Uterus (tissue), 3 donors: ENCODE measurements at regions not wholly inside any gene's neighbourhood (a gene's known extent, or its start where the extent isn't known, plus 50 kb on each side); places are given as distances from the start of the nearest gene placed in this dataset.

Source experiments
- DNase-seq, 2 donors: peaks; one replicate each; pipeline ENCODE4 v3.0.0-alpha.2; 2019 to 2020
- H3K27ac ChIP-seq, 2 donors: fragments of 200-600 bp; sonication (generic); 1 replicate in 1 of 2; 2 replicates in 1 of 2; pipeline ENCODE4 v1.5.1; 2016 to 2018
- H3K27me3 ChIP-seq, 2 donors: fragments of 200-600 bp; sonication (generic); one replicate each; pipeline ENCODE4 v1.5.1; 2018 to 2019; ENCODE audit warnings: control low read depth in 1 of 2
- H3K36me3 ChIP-seq, 2 donors: fragments of 200-600 bp; sonication (generic); one replicate each; pipeline ENCODE4 v1.5.1; 2019; ENCODE audit warnings: control low read depth in 1 of 2
- H3K4me1 ChIP-seq, 2 donors: fragments of 200-600 bp; sonication (generic); one replicate each; pipeline ENCODE4 v1.5.1; 2018 to 2019; ENCODE audit warnings: control low read depth in 1 of 2
- H3K4me3 ChIP-seq, 2 donors: fragments of 200-600 bp; sonication (generic); 1 replicate in 1 of 2; 2 replicates in 1 of 2; pipeline ENCODE4 v1.5.1; 2018 to 2019; ENCODE audit warnings: mild to moderate bottlenecking in 1 of 2
- H3K9me3 ChIP-seq, 2 donors: fragments of 200-600 bp; sonication (generic); one replicate each; pipeline ENCODE4 v1.5.1; 2019; ENCODE audit warnings: control low read depth in 1 of 2
- POLR2A ChIP-seq, 2 donors: fragments of 450-650 bp; IDR thresholded peaks; one replicate each; pipeline ENCODE4 v1.6.1; 2016; ENCODE audit warnings: antibody characterized with exemption in 2 of 2, mild to moderate bottlenecking in 1 of 2, moderate library complexity in 1 of 2
- intact Hi-C: fragments of 100-400 bp; cut with DNase I; formaldehyde crosslinking; loops from one replicate; pipeline ENCODE4 v1.15.1; 2023; ENCODE audit warnings: low total_unique reads
- TF ChIP-seq, protein P1 (sequence below), 4 experiments: fragments of 200-600 bp in 2 of 4; fragments of 450-650 bp in 2 of 4; sonication (generic) in 2 of 4; IDR thresholded peaks; one replicate each; pipeline ENCODE4 v1.5.1; 2016 to 2019; ENCODE audit warnings: antibody characterized with exemption in 4 of 4, mild to moderate bottlenecking in 2 of 4, moderate library complexity in 1 of 4
- donor health status: DM: yes; HTN: yes; CAD: no.

DNA sequence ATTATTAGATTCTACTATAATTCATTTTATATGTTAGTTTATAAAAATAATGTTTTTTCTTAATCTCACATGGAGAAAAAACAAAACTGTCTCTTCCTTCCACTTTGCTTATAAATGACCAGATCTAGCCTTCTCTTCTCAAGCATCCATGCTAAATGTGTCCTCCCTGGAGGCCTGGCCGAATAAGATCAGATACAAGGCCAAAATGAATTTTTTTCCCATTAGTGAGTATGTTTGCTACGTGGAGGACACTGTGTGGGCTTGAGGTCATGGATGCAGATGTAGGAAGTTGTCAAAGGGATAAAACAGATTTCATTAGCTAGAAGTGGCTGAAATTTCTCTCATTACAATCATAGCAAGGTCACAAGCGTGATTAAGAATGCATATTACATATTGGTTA, 1244.9 kb upstream of the SEL1L start:
- H3K36me3 ChIP-seq, result no peaks in the 10 kb centered on the region
- no peaks in the 10 kb centered on the region for H3K27me3 ChIP-seq
- H3K4me1 ChIP-seq, result no peaks in the 10 kb centered on the region
- intact Hi-C loops, result no loop called here
- H3K4me3 ChIP-seq, result no peak overlapping the region
- H3K27ac ChIP-seq, result no peak overlapping the region
- no peaks in the 10 kb centered on the region for H3K9me3 ChIP-seq
- DNase-seq, result no peak
- no peak for TF ChIP-seq POLR2A (IDR thresholded peaks at IDR 0.05)
- TF ChIP-seq, protein P1, sequence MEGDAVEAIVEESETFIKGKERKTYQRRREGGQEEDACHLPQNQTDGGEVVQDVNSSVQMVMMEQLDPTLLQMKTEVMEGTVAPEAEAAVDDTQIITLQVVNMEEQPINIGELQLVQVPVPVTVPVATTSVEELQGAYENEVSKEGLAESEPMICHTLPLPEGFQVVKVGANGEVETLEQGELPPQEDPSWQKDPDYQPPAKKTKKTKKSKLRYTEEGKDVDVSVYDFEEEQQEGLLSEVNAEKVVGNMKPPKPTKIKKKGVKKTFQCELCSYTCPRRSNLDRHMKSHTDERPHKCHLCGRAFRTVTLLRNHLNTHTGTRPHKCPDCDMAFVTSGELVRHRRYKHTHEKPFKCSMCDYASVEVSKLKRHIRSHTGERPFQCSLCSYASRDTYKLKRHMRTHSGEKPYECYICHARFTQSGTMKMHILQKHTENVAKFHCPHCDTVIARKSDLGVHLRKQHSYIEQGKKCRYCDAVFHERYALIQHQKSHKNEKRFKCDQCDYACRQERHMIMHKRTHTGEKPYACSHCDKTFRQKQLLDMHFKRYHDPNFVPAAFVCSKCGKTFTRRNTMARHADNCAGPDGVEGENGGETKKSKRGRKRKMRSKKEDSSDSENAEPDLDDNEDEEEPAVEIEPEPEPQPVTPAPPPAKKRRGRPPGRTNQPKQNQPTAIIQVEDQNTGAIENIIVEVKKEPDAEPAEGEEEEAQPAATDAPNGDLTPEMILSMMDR (IDR thresholded peaks at IDR 0.05), result no peak

DNA sequence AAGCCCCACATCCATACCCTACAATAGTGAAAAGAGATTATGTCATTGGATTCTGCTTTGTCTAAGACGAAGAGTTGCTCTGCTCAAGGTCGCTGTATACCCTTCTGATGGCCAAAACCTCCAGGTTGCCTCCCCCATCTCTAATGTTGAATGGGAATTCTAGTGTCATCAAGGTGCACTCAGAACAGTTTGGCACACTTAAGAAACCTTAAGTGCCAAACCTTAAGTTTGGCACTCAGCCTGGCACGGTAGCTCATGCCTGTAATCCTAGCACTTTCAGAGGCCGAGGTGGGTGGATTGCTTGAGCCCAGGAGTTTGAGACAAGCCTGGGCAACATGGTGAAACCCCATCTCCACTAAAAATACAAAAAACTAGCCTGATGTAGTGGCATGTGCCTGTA, 1245.6 kb upstream of the SEL1L start:
- Histone ChIP-seq H3K27ac (no peak overlapping the region), H3K9me3 (no peaks in the 10 kb centered on the region), H3K36me3 (no peaks in the 10 kb centered on the region), H3K27me3 (no peaks in the 10 kb centered on the region), H3K4me3 (no peak overlapping the region), H3K4me1 (no peaks in the 10 kb centered on the region)
- no peak for DNase-seq
- TF ChIP-seq, protein P1 (IDR thresholded peaks at IDR 0.05), result no peak
- no peak for TF ChIP-seq POLR2A (IDR thresholded peaks at IDR 0.05)
- intact Hi-C loops, result no loop called here

DNA sequence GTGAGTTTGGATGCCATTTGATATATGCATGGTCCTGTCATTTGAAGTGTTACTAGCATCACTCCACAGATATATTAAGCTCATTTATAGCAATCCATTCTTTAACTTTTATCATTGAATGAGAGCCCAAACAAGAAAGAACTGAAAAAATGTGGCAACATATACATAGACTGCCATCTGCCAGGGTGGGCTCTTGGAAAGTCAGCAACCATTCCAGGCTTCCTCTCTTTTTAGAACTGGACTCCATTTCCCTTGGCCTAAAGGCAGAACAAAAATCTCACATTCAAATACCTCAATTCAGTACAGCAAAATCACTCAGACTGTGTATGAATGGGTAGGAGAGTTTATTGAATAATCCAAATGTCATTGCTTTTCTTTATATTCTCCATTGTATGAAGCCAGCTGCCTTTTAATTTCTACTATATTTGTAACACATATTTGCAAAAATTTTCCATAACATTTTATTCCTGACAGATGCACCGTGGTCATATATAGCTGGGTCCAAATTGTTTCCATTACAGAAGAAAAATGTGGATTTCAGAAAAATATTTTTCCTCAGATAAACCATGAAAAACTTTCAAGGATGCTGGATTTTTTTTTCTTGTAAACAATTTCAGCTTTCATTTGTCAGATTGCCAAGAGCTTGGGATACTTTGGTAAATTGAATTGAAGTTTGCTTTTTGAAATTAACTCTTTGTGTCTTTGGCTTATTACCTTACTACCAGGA, 1252.3 kb upstream of the SEL1L start:
- intact Hi-C loops, result no loop called here
- Histone ChIP-seq H3K27ac (no peak overlapping the region), H3K9me3 (no peaks in the 10 kb centered on the region), H3K4me1 (no peaks in the 10 kb centered on the region), H3K27me3 (no peaks in the 10 kb centered on the region), H3K4me3 (no peak overlapping the region), H3K36me3 (no peaks in the 10 kb centered on the region)
- DNase-seq, result no peak
- TF ChIP-seq, protein P1 (IDR thresholded peaks at IDR 0.05), result no peak
- no peak for TF ChIP-seq POLR2A (IDR thresholded peaks at IDR 0.05)

DNA sequence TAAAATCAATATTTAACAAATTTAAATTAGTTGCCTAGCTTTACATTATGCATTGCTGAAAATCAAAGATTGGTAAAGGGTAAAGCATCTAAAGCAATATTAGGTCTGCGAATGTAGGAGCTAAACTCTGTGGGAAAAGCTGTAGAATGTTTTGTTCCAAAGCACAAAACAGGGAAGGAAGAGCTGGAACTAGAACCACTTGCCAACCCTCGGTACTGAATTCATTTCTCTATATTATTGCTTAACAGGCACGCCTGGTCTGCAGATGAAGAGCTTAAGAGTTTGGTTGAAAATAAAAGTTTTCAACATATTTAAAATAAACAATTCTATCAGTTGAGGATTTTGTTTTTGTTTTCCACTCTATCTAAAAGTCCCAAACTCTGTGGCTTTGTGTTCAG, 1252.8 kb upstream of the SEL1L start:
- DNase-seq, result no peak
- intact Hi-C loops, result no loop called here
- no peak for TF ChIP-seq POLR2A (IDR thresholded peaks at IDR 0.05)
- TF ChIP-seq, protein P1 (IDR thresholded peaks at IDR 0.05), result no peak
- Histone ChIP-seq H3K27ac (no peak overlapping the region), H3K4me3 (no peak overlapping the region), H3K9me3 (no peaks in the 10 kb centered on the region), H3K36me3 (no peaks in the 10 kb centered on the region), H3K4me1 (no peaks in the 10 kb centered on the region), H3K27me3 (no peaks in the 10 kb centered on the region)

DNA sequence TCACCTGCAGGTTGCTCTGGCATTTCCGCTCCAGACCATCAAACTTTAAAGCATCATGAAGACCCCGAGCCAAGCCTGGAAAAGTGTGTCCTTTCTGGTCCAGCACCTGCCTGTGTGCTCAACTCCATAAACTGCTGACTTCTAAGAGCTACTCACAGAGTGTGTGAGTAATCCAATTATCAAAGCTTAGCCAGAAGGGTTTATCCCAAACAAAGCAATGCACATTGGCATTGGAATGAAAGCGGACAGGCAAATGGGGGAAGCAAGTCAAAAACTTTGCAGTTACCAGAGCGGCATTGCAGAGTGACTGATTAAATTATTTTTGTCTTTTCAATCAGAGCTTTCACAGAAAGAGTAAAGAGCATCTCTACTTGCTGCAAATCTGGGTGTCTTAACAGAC, 1262.4 kb upstream of the SEL1L start:
- no peak overlapping the region for H3K27ac ChIP-seq
- TF ChIP-seq POLR2A (IDR thresholded peaks at IDR 0.05), result no peak
- TF ChIP-seq, protein P1 (IDR thresholded peaks at IDR 0.05), result no peak
- H3K27me3 ChIP-seq, result no peaks in the 10 kb centered on the region
- H3K4me1 ChIP-seq, result no peaks in the 10 kb centered on the region
- no peak for DNase-seq
- no peak overlapping the region for H3K4me3 ChIP-seq
- no peaks in the 10 kb centered on the region for H3K36me3 ChIP-seq
- H3K9me3 ChIP-seq, result no peaks in the 10 kb centered on the region
- intact Hi-C loops, result no loop called here
